ENCODE measurements at regions not wholly inside any gene's neighbourhood (a gene's known extent, or its start where the extent isn't known, plus 50 kb on each side); places are given as distances from the start of the nearest gene placed in this dataset.

DNA sequence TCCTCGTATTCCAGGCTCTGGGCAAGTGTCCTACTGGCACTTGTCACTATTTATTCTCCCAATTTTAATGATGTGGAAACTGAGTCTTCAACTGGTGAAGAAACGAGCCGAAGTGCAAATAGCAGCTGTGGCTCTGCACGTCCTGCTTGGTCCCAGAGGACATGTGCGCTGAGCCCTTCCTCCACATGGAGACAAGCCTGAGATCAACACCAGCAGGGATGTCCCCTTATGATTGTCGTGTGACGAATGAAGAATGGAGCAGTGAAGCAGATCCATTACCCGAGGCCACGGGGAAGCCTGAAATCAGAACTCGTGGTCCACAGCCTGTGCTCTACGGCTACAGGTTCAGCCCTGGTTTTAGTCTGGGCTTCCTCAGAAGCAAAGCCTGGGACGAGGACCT, 61.0 kb downstream of the FOXL1 start:
- Histone ChIP-seq H4K20me1 (ENCODE audit: control insufficient read depth, insufficient read depth) (no peaks in the 10 kb centered on the region), H3K27me3 (replicated peaks in 1 of 2; ENCODE audit: control insufficient read depth in 2 of 2, insufficient read depth in 2 of 2, low read length in 1 of 2) (peaks cover 0 to under 1% of the 10 kb centered on the region in 2 experiments; a peak in 2 of 4 replicates), H3K9ac (ENCODE audit: control insufficient read depth, insufficient read depth, low read length) (no peak overlapping the region), H3K9me3 (replicated peaks; ENCODE audit: control insufficient read depth, insufficient read depth, low read length) (no peaks in the 10 kb centered on the region), H3K36me3 (ENCODE audit: control insufficient read depth in 2 of 2, insufficient read depth in 2 of 2, low read length in 1 of 2) (no peaks in the 10 kb centered on the region), H3K4me2 (ENCODE audit: control insufficient read depth, insufficient read depth) (no peak overlapping the region), H3K27ac (ENCODE audit: control insufficient read depth, insufficient read depth) (no peak overlapping the region), H2AFZ (ENCODE audit: control insufficient read depth, low read depth, low read length) (no peak overlapping the region), H3K79me2 (ENCODE audit: control insufficient read depth, insufficient read depth, low read length) (no peaks in the 10 kb centered on the region), H3K4me1 (ENCODE audit: control insufficient read depth, insufficient read depth, low read length) (no peaks in the 10 kb centered on the region), H3K4me3 (no peak overlapping the region)
- no peak for FAIRE-seq
- intact Hi-C loops (cut with micrococcal nuclease; ENCODE audit: unreplicated experiment), result no loop called here
- DNase-seq (ENCODE audit: low read depth, low spot score), result no peak
- ChIA-PET SMC1A (ENCODE audit: uncharacterized antibody, unreplicated experiment) (no interaction called here), RAD21 (ENCODE audit: unreplicated experiment) (no interaction called here), CTCF (no interaction called here), POLR2A (no interaction called here)
- 45% methylated on average over 12 of the region's 12 CpGs for WGBS (ENCODE audit: insufficient coverage, insufficient replicate concordance, low lambda C conversion rate, missing lambda C conversion rate)
- TF ChIP-seq TBL1XR1 (IDR thresholded peaks at IDR 0.05; ENCODE audit: low read depth, low read length), result no peak
- no peak for TF ChIP-seq CHD1 (IDR thresholded peaks at IDR 0.05; ENCODE audit: low read depth, low read length)
- TF ChIP-seq MYB (IDR thresholded peaks at IDR 0.05; ENCODE audit: borderline replicate concordance, low read depth, low read length), result no peak
- no peak for TF ChIP-seq SMAD1 (IDR thresholded peaks at IDR 0.05; ENCODE audit: low read depth, partially characterized antibody)
- no peak for TF ChIP-seq ZNF274 (IDR thresholded peaks at IDR 0.05; ENCODE audit: insufficient read depth, insufficient read length)
- BruUV-seq (replicated peaks), result no TSS peak
- no peak for ATAC-seq
- in situ Hi-C loops (cut with MboI), result no loop called here

DNA sequence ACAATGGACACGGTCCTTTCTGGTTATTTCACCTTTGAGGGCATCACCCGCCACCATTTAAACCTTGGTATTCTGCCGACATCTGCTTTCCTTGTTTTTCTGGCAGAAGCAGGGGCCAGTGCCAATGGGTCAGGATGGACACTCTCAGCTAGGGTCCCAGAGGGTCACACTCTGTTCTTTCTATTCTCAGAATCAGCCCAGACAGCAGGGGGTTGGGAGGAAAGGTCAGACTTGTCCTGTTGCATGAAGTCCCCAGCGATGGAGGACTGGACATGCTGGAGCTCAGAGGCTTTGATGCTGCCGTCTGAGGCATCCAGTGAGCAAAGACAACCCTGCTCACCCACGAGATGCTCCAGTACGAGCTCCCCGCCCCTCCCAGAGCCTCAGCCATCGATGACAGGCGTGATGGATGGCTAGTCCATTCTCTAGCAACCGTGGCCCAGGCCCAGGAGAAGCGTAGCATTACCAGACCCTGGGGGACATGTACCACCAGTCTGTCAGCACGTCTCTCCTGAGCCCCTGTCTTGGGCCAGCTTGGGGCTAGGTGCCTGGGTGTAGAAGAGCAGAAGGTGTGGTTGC, 62.0 kb downstream of the FOXL1 start:
- no peaks in the 10 kb centered on the region; a peak in 2 of 4 replicates for H3K27me3 ChIP-seq (replicated peaks in 1 of 2; ENCODE audit: control insufficient read depth in 2 of 2, insufficient read depth in 2 of 2, low read length in 1 of 2)
- no peaks in the 10 kb centered on the region for H3K79me2 ChIP-seq (ENCODE audit: control insufficient read depth, insufficient read depth, low read length)
- ChIA-PET SMC1A (ENCODE audit: uncharacterized antibody, unreplicated experiment) (interaction anchor here (0.6 to 1.1 kb wide), 4 partner anchors 22 to 76 kb away, joined by 3 read pairs; no protein-coding TSS in a partner anchor), CTCF (interaction anchor here (0.8 kb wide), 1 partner anchor 10 kb away, joined by 3 read pairs; no protein-coding TSS in a partner anchor), RAD21 (ENCODE audit: unreplicated experiment) (no interaction called here), POLR2A (no interaction called here)
- no peak for FAIRE-seq
- no peaks in the 10 kb centered on the region for H4K20me1 ChIP-seq (ENCODE audit: control insufficient read depth, insufficient read depth)
- intact Hi-C loops (cut with micrococcal nuclease; ENCODE audit: unreplicated experiment) (no loop called here), in situ Hi-C loops (cut with MboI) (no loop called here)
- no peak overlapping the region for H3K27ac ChIP-seq (ENCODE audit: control insufficient read depth, insufficient read depth)
- WGBS (ENCODE audit: insufficient coverage, insufficient replicate concordance, low lambda C conversion rate, missing lambda C conversion rate), result 28% methylated on average over 13 of the region's 13 CpGs
- no peak overlapping the region for H3K4me3 ChIP-seq
- no peak overlapping the region for H2AFZ ChIP-seq (ENCODE audit: control insufficient read depth, low read depth, low read length)
- BruUV-seq (replicated peaks), result no TSS peak
- no peak overlapping the region for H3K4me2 ChIP-seq (ENCODE audit: control insufficient read depth, insufficient read depth)
- ATAC-seq, result no peak
- H3K36me3 ChIP-seq (ENCODE audit: control insufficient read depth in 2 of 2, insufficient read depth in 2 of 2, low read length in 1 of 2), result no peaks in the 10 kb centered on the region
- no peaks in the 10 kb centered on the region for H3K4me1 ChIP-seq (ENCODE audit: control insufficient read depth, insufficient read depth, low read length)
- DNase-seq (ENCODE audit: low read depth, low spot score), result no peak
- H3K9me3 ChIP-seq (replicated peaks; ENCODE audit: control insufficient read depth, insufficient read depth, low read length), result no peaks in the 10 kb centered on the region
- no peak overlapping the region for H3K9ac ChIP-seq (ENCODE audit: control insufficient read depth, insufficient read depth, low read length)
- TF ChIP-seq, protein P1, sequence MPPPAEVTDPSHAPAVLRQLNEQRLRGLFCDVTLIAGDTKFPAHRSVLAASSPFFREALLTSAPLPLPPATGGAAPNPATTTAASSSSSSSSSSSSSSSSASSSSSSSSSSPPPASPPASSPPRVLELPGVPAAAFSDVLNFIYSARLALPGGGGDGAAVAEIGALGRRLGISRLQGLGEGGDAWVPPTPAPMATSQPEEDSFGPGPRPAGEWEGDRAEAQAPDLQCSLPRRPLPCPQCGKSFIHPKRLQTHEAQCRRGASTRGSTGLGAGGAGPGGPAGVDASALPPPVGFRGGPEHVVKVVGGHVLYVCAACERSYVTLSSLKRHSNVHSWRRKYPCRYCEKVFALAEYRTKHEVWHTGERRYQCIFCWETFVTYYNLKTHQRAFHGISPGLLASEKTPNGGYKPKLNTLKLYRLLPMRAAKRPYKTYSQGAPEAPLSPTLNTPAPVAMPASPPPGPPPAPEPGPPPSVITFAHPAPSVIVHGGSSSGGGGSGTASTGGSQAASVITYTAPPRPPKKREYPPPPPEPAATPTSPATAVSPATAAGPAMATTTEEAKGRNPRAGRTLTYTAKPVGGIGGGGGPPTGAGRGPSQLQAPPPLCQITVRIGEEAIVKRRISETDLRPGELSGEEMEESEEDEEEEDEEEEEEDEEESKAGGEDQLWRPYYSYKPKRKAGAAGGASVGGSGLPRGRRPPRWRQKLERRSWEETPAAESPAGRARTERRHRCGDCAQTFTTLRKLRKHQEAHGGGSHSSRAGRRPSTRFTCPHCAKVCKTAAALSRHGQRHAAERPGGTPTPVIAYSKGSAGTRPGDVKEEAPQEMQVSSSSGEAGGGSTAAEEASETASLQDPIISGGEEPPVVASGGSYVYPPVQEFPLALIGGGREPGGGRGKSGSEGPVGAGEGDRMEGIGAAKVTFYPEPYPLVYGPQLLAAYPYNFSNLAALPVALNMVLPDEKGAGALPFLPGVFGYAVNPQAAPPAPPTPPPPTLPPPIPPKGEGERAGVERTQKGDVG (CRISPR knock-in tag; IDR thresholded peaks at IDR 0.05), result no peak
- TF ChIP-seq ESRRA (IDR thresholded peaks at IDR 0.05; ENCODE audit: low read length) (no peak), FOS (IDR thresholded peaks at IDR 0.05; ENCODE audit: borderline replicate concordance, extremely low read depth, insufficient read length) (no peak), ZNF687 (IDR thresholded peaks at IDR 0.05) (no peak), ZNF384 (IDR thresholded peaks at IDR 0.05; ENCODE audit: borderline replicate concordance, low read depth, low read length) (no peak), MXI1 (IDR thresholded peaks at IDR 0.05; ENCODE audit: low read depth, low read length) (no peak)
